GM19455 (cell line): ENCODE measurements at regions not wholly inside any gene's neighbourhood (a gene's known extent, or its start where the extent isn't known, plus 50 kb on each side); places are given as distances from the start of the nearest gene placed in this dataset.
"Not testable (repeated sequence)": the region's sequence is repeated elsewhere in the genome, so short reads cannot be mapped to it uniquely, and the experiment has no call there.

Source experiments
- ATAC-seq: cut with Tn5 transposase; IDR thresholded peaks from one replicate; pipeline ENCODE4 v1.9.1; 2021; ENCODE audit not compliant: unreplicated experiment

- ATAC-seq: no peak
Measured at GRCh38 chr3:30418443-30418842, 188.0 kb upstream of the TGFBR2 start.

GRCh38 chr3:30421266-30421665 is 185.1 kb upstream of the TGFBR2 start:
- ATAC-seq: no peak

GRCh38 chr3:30426293-30426993 is 180.0 kb upstream of the TGFBR2 start:
- no peak for ATAC-seq

GRCh38 chr3:30428251-30428650 is 178.2 kb upstream of the TGFBR2 start:
- ATAC-seq: no peak

GRCh38 chr3:30435861-30436331 is 170.5 kb upstream of the TGFBR2 start:
- ATAC-seq: no peak

- ATAC-seq: no peak
Measured at GRCh38 chr3:30437171-30437601, 169.2 kb upstream of the TGFBR2 start.

- no peak for ATAC-seq
Measured at GRCh38 chr3:30438126-30438525, 168.3 kb upstream of the TGFBR2 start.

- no peak for ATAC-seq
Measured at GRCh38 chr3:30439451-30440053, 166.8 kb upstream of the TGFBR2 start.

GRCh38 chr3:30440147-30440604 is 166.2 kb upstream of the TGFBR2 start:
- no peak for ATAC-seq

GRCh38 chr3:30440880-30441279 is 165.5 kb upstream of the TGFBR2 start:
- no peak for ATAC-seq

- no peak for ATAC-seq
Measured at GRCh38 chr3:30443756-30444673, 162.4 kb upstream of the TGFBR2 start.

GRCh38 chr3:30448450-30449289 is 157.7 kb upstream of the TGFBR2 start:
- ATAC-seq: no peak

GRCh38 chr3:30449290-30449632 is 157.1 kb upstream of the TGFBR2 start:
- no peak for ATAC-seq

GRCh38 chr3:30452446-30452845 is 154.0 kb upstream of the TGFBR2 start:
- no peak for ATAC-seq

- no peak for ATAC-seq
Measured at GRCh38 chr3:30453360-30454039, 152.9 kb upstream of the TGFBR2 start.

- ATAC-seq: no peak
Measured at GRCh38 chr3:30454636-30455035, 151.8 kb upstream of the TGFBR2 start.

- ATAC-seq: not testable (repeated sequence)
Measured at GRCh38 chr3:30455112-30455511, 151.3 kb upstream of the TGFBR2 start.

GRCh38 chr3:30455840-30456239 is 150.6 kb upstream of the TGFBR2 start:
- ATAC-seq: no peak

- no peak for ATAC-seq
Measured at GRCh38 chr3:30456264-30456663, 150.1 kb upstream of the TGFBR2 start.

- no peak for ATAC-seq
Measured at GRCh38 chr3:30457081-30457480, 149.3 kb upstream of the TGFBR2 start.
